NCI-H2227 treated with DMSO at 0.1 percent for 48 hours (cell line): ENCODE measurements at regions not wholly inside any gene's neighbourhood (a gene's known extent, or its start where the extent isn't known, plus 50 kb on each side); places are given as distances from the start of the nearest gene placed in this dataset.
"Not testable (repeated sequence)": the region's sequence is repeated elsewhere in the genome, so short reads cannot be mapped to it uniquely, and the experiment has no call there.

ENCODE experiments used
- DNase-seq: peaks from one replicate; lab custom pipeline; 2025; lab: John Stamatoyannopoulos, UW

GRCh38 chr10:100638969-100639368 lies 103.2 kb downstream of the HIF1AN start:
- not testable (repeated sequence) for DNase-seq

DNA sequence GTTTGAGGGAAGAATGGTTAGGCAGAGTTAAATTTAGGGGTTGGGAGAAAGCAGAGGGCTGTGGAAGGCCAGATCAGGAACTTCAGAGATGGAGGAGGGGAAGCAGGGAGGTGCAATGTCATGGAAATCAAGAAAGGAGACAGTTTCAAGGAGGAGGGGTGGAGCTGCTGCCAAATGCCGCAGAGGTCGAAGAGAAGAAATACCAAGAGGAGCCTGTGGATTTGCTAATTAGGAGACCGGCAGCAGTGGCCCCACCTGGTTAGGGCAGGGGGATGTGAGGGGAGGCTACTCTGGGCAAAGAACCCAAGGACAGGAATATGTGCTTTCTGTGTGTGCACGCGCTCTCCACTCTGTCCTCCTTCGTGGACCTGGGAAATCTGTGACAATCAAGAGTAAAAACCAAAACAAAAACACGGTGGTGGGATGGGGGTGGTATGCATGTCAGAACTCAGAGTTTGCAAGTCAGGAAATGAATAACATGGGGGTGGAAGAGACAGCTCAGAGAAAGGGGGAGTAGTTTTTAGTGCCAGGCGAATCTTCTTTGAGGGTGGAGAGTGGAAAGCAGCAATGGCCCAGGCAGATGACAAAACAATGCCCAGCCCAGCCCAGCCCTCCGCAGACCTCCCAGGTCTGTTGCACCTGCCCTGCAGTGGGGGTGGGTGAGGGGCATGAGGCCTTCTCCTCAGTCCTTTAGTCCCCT lies 102.9 kb upstream of the PAX2 start:
- no peak for DNase-seq

DNA sequence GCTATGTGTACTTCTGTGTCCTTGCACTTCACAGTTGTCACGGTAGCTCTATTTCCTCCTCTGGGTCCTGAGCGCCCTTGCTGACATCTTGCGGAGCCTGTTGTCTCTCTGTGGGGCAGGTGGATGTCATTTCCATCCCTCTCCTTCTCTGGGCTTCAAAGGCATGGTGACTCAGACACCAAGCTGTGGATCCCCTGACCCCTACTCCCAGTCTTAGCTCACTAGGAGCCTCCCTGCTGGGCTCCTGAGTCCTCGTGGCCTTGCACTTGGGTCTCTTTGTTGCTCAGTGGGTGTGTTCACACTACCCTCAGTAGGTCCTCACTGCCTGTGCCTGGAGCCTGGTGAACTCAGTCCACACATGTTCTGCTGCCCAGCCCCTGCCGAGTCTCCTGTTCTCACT lies 100.3 kb upstream of the PAX2 start:
- no peak for DNase-seq

DNA sequence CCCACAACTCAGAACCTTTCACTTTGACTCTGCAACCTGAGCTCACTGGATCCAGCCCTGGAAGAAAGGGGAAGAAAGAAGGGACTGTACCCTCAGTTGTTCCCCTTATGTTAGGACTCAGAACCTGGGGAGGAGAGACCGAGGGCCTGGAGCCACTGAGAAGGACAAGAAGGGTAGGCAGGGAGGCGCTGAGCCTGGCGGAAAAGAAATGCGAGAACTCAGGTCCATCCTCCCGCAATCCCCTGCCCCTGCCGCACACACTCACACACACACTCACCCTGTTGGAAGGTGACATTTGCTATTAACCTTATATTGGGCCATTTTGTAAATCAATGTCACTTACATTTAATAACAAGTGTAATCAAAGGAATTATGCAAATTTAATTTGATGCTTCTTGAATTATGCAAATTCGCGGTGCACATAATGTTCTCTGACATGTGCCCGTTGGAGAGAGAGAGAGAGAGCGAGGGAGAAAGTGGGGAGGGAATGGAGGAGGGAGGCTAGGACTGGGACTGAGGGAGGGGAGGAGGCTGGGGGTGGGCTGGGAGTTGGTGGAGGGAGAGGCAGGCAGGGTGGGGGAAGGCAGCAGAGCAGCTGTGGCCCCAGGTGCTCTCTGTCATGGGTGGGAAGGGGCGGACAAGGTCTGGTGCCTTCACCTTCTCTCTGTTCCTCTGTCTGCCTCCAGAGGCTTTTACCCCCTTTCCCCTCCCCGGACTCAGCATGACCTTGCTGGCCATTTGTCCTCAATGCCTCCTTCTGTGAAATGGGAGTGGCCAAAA lies 99.6 kb upstream of the PAX2 start:
- DNase-seq: no peak

DNA sequence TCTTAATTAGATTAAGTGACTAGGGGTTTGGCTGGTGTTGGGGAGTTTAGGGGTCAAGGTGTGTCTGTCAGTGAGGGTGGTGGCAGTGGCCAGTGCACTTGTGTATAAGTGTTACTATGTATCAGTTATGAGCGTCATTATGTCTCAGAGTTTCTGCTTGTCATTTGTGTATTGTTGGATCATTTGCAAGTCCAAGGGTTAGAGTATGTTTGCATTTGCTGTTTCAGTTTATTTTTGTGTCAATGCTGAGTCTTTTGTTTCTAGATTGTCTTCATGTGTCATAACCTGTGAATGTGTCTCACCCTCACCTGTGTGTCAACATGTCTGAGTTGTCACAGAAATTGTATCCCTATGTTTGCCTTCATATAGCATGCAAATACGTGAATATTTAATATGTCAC lies 97.5 kb upstream of the PAX2 start:
- DNase-seq: no peak

DNA sequence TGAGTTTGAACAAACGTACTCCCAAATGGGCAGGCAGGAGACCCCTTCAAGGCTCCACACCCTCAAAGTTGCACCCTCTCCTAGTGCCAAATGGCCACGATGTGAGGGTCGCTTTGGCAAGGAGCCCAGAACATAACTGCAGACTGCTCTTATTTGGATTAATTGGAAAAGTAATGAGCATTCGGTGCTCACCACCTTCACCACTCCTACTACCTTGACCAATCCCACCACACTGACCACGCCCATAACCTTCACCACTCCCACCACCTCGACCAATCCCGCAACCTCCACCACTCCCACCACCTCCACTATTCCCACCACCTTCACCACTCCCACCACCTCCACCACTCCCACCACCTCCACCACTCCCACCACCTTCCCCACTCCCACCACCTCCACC lies 94.7 kb upstream of the PAX2 start:
- no peak for DNase-seq

GRCh38 chr10:100651099-100651498 lies 94.3 kb upstream of the PAX2 start:
- not testable (repeated sequence) for DNase-seq

DNA sequence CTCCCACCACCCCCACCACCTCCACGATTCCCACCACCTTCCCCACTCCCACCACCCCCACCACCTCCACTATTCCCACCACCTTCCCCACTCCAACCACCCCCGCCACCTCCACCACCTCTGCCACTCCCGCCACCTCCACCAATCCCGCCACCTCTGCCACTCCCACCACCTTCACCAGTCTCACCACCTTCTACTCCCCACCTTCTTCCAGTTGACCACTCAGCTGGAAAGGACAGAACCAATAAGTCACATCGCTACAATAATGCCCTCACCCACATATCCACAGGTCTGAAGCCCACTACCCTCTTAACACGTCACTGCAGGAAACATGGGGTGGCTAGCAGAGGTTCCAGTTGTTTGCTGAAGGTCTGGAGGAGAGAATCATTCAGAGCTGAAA lies 93.5 kb upstream of the PAX2 start:
- DNase-seq: no peak

GRCh38 chr10:100652406-100653135 lies 92.8 kb upstream of the PAX2 start:
- DNase-seq: no peak

DNA sequence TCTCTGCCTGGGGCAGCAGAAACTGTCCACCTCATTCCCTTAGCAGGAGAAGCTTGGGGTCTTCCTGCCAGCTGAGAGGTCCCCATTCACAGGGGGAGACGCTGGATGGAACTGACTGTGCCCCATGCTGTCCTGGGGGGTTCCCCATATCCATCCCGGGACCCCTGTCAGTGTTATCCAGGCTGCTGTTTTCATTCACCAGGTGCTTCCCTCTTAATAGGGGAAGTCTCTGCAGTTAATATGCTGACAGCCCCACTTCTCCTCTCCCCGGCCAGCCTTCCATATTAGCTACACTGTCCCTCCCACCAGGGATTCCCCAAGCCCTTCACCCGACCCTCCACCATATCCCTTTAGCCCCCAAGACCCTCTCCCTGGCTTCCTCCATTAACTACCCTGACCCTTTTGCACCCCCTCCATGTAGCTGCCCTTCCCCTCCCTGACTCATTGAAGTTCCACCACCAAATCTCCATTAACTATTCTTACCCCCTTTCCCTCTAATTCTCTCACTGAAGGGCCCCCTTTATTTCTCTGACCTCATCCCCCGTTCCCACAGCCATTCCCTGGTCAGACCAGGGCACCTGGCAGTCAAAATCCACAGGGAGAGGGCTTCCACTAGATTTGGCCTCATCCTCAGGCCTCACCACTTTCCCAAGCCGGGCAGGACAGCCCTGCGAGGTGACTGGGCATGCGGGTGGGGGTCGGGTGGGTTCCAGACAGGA lies 92.0 kb upstream of the PAX2 start:
- no peak for DNase-seq

DNA sequence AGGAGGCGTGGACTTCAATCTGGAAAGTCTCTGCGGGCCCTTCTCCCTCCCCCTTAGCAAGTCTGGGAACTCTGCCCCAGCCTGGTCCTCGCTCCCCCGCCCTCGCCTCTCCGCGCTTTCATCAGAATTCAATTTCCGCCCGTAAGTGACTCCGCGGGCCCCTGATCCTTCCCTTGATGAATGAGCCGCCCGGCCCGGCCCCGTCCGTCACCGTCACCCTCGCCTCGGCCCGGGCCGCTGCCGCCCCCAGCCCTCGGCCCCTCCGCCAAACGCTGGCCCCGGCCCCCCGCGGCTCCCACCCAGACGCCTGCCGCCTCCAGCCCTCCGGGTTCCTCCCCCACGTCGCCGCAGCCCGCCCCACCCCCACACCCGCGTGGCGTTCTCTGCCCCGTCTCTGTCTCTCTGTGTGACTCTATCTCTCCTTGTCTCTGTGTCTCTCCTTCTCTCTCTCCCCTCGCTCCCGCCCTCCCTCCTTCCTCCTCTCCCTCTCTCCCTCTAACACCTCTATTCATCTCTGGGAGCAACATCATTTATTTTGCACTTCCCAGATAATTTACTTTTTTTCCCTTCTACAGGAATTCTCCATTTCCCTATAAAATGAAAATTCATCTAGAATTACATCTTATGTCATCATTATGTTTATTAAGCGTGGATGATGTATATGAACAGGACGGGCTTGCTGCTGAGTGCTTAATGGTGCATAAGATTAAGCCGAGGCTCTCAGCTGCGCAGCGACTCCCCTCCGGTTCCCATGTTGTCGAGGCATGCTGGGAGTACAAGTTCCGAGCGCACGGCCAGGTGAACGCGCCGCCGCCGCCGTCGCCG lies 91.2 kb upstream of the PAX2 start:
- no peak for DNase-seq

- no peak for DNase-seq
These were observed 90.5 kb upstream of the PAX2 start for GRCh38 chr10:100654782-100655325.

GRCh38 chr10:100655326-100655759 lies 90.0 kb upstream of the PAX2 start:
- DNase-seq: no peak

GRCh38 chr10:100655760-100656421 lies 89.5 kb upstream of the PAX2 start:
- no peak for DNase-seq

DNA sequence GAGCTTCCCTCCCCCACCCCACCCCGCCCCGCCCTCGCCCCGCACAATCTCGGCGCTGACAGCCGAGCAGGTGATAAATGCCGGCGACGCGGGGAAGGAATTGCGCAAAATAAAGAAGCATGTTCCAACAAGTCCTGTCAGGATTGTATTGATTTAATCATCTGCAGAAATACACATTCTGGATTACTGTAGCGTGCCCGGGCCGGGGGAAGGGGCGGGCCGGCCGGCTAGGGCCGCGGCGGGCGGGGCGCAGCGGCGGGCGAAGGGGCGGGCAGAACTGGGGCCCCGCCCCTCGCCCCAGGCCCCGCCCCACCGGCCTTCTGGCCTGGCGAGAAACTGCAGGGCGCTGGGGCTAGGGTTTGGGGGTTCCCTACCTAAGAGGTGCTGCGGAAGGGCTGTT lies 88.9 kb upstream of the PAX2 start:
- no peak for DNase-seq

GRCh38 chr10:100658269-100658668 lies 87.1 kb upstream of the PAX2 start:
- DNase-seq: no peak

GRCh38 chr10:100659361-100660098 lies 85.9 kb upstream of the PAX2 start:
- no peak for DNase-seq

GRCh38 chr10:100660365-100660764 lies 85.0 kb upstream of the PAX2 start:
- no peak for DNase-seq

- no peak for DNase-seq
These were observed 84.4 kb upstream of the PAX2 start for GRCh38 chr10:100660945-100661344.

GRCh38 chr10:100661520-100661919 lies 83.9 kb upstream of the PAX2 start:
- DNase-seq: no peak
